C4-2B (cell line): ENCODE measurements at regions not wholly inside any gene's neighbourhood (a gene's known extent, or its start where the extent isn't known, plus 50 kb on each side); places are given as distances from the start of the nearest gene placed in this dataset.

Experiments
- CTCF ChIP-seq: fragments of 450-650 bp; conservative IDR thresholded peaks from 2 replicates; pipeline ENCODE4 v1.5.1; 2017; ENCODE audit warnings: mild to moderate bottlenecking
- ZFX ChIP-seq: fragments of 450-650 bp; IDR thresholded peaks from 2 replicates; pipeline ENCODE4 v1.6.1; 2017

- TF ChIP-seq CTCF (no peak), ZFX (no peak)
Observed at GRCh38 chr20:30168025-30168799, 1089.3 kb upstream of the DEFB115 start.
